Retinal pigment epithelial cell (primary cell): ENCODE measurements at regions not wholly inside any gene's neighbourhood (a gene's known extent, or its start where the extent isn't known, plus 50 kb on each side); places are given as distances from the start of the nearest gene placed in this dataset.

Source experiments
- DNase-seq: peaks from one replicate; pipeline ENCODE4 v3.0.0-alpha.2; 2010; ENCODE audit warnings: low read depth
- H3K4me3 ChIP-seq: 2 replicates; pipeline ENCODE4 v1.5.1; 2011; ENCODE audit warnings: mild to moderate bottlenecking, low read length, control low read depth, moderate library complexity
- CTCF ChIP-seq: conservative IDR thresholded peaks from 2 replicates; pipeline ENCODE4 v1.5.1; 2011; ENCODE audit warnings: low read depth, low read length, control low read depth, inconsistent platforms

- TF ChIP-seq CTCF: no peak
- no peak for DNase-seq
- no peak overlapping the region for H3K4me3 ChIP-seq
Observed at GRCh38 chr6:132244744-132245143, 156.5 kb downstream of the MOXD1 start.

- DNase-seq: no peak
- no peak for TF ChIP-seq CTCF
- H3K4me3 ChIP-seq: no peak overlapping the region
Observed at GRCh38 chr6:132236744-132237143, 164.5 kb downstream of the MOXD1 start.

- no peak for DNase-seq
- no peak overlapping the region for H3K4me3 ChIP-seq
- no peak for TF ChIP-seq CTCF
Observed at GRCh38 chr6:132236281-132236680, 165.0 kb downstream of the MOXD1 start.

- DNase-seq: no peak
- no peak overlapping the region for H3K4me3 ChIP-seq
- no peak for TF ChIP-seq CTCF
Observed at GRCh38 chr6:132235596-132236280, 165.5 kb downstream of the MOXD1 start.

- no peak for DNase-seq
- no peak overlapping the region for H3K4me3 ChIP-seq
- TF ChIP-seq CTCF: no peak
Observed at GRCh38 chr6:132234356-132234755, 166.9 kb downstream of the MOXD1 start.

GRCh38 chr6:132231121-132231884 is 170.0 kb downstream of the MOXD1 start:
- no peak for DNase-seq
- H3K4me3 ChIP-seq: no peak overlapping the region
- no peak for TF ChIP-seq CTCF

GRCh38 chr6:132228894-132229293 is 172.4 kb downstream of the MOXD1 start:
- DNase-seq: no peak
- no peak for TF ChIP-seq CTCF

More at GRCh38 chr6:132228894-132229293, 172.4 kb downstream of the MOXD1 start:
- no peak overlapping the region for H3K4me3 ChIP-seq
